ENCODE measurements at regions not wholly inside any gene's neighbourhood (a gene's known extent, or its start where the extent isn't known, plus 50 kb on each side); places are given as distances from the start of the nearest gene placed in this dataset.

DNA sequence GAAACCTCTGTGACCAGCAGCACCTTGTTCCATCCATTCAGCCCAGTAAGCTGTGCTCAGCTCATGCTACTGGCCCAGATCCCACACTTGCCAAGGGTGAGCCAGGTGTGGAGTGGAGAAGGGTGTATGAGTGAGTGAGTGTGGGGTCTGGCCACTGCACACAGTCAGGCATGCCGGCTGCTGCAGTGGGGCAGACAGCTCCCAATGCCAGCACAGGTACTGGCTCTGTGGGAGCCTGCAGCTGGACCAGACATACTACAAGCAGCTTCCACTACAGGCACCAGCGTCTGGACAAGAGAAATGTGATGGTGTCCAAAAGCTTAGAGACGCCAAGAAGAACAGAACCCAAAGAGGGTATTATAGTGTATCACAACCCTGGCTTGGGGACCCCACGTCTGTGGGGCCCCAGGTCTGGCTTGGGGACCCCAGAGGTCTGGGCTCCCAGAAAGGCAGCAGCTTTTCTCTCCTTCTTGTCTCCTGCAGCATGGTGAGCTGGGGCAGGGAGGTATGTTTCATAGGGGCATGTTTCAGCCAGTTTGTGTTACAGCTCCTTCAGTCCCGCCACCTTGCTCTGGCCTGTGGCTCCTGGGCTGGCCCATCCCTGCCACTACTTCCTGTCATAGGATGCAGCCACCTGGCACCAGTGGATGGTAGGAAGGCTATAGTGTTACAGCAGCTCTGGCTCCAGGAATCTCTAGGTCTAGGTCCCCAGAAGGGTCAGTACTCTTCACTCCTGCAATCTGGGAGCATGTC is 152.4 kb upstream of the HSF2 start:
- CTCF ChIA-PET: no interaction called here
- H3K27ac ChIP-seq (ENCODE audit: extremely low read depth, low read depth, low read length): no peak overlapping the region
- no peaks in the 10 kb centered on the region for H3K4me1 ChIP-seq (ENCODE audit: control insufficient read depth, insufficient read depth, low read length)
- TF ChIP-seq, protein P1, sequence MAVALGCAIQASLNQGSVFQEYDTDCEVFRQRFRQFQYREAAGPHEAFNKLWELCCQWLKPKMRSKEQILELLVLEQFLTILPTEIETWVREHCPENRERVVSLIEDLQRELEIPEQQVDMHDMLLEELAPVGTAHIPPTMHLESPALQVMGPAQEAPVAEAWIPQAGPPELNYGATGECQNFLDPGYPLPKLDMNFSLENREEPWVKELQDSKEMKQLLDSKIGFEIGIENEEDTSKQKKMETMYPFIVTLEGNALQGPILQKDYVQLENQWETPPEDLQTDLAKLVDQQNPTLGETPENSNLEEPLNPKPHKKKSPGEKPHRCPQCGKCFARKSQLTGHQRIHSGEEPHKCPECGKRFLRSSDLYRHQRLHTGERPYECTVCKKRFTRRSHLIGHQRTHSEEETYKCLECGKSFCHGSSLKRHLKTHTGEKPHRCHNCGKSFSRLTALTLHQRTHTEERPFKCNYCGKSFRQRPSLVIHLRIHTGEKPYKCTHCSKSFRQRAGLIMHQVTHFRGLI (tag by site-specific recombination; IDR thresholded peaks at IDR 0.05): no peak
- TF ChIP-seq, protein P2, sequence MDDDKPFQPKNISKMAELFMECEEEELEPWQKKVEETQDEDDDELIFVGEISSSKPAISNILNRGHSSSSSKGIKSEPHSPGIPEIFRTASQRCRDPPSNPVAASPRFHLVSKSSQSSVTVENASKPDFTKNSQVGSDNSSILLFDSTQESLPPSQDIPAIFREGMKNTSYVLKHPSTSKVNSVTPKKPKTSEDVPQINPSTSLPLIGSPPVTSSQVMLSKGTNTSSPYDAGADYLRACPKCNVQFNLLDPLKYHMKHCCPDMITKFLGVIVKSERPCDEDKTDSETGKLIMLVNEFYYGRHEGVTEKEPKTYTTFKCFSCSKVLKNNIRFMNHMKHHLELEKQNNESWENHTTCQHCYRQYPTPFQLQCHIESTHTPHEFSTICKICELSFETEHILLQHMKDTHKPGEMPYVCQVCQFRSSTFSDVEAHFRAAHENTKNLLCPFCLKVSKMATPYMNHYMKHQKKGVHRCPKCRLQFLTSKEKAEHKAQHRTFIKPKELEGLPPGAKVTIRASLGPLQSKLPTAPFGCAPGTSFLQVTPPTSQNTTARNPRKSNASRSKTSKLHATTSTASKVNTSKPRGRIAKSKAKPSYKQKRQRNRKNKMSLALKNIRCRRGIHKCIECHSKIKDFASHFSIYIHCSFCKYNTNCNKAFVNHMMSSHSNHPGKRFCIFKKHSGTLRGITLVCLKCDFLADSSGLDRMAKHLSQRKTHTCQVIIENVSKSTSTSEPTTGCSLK (tag by site-specific recombination; IDR thresholded peaks at IDR 0.05): no peak
- TF ChIP-seq ZNF311 (tag by site-specific recombination; IDR thresholded peaks at IDR 0.05; ENCODE audit: borderline replicate concordance) (no peak), ZIC2 (tag by site-specific recombination; IDR thresholded peaks at IDR 0.05) (no peak), ZNF626 (tag by site-specific recombination; IDR thresholded peaks at IDR 0.05) (no peak), SP7 (tag by site-specific recombination; IDR thresholded peaks at IDR 0.05) (no peak), ZBTB17 (tag by site-specific recombination; IDR thresholded peaks at IDR 0.05) (no peak), ZNF211 (tag by site-specific recombination; IDR thresholded peaks at IDR 0.05; ENCODE audit: low read depth) (no peak), ZNF394 (tag by site-specific recombination; IDR thresholded peaks at IDR 0.05; ENCODE audit: borderline replicate concordance) (no peak), ZNF571 (tag by site-specific recombination; IDR thresholded peaks at IDR 0.05) (no peak), ZNF10 (tag by site-specific recombination; IDR thresholded peaks at IDR 0.05) (no peak), OSR2 (tag by site-specific recombination; IDR thresholded peaks at IDR 0.05) (no peak)
- TF ChIP-seq, protein P3, sequence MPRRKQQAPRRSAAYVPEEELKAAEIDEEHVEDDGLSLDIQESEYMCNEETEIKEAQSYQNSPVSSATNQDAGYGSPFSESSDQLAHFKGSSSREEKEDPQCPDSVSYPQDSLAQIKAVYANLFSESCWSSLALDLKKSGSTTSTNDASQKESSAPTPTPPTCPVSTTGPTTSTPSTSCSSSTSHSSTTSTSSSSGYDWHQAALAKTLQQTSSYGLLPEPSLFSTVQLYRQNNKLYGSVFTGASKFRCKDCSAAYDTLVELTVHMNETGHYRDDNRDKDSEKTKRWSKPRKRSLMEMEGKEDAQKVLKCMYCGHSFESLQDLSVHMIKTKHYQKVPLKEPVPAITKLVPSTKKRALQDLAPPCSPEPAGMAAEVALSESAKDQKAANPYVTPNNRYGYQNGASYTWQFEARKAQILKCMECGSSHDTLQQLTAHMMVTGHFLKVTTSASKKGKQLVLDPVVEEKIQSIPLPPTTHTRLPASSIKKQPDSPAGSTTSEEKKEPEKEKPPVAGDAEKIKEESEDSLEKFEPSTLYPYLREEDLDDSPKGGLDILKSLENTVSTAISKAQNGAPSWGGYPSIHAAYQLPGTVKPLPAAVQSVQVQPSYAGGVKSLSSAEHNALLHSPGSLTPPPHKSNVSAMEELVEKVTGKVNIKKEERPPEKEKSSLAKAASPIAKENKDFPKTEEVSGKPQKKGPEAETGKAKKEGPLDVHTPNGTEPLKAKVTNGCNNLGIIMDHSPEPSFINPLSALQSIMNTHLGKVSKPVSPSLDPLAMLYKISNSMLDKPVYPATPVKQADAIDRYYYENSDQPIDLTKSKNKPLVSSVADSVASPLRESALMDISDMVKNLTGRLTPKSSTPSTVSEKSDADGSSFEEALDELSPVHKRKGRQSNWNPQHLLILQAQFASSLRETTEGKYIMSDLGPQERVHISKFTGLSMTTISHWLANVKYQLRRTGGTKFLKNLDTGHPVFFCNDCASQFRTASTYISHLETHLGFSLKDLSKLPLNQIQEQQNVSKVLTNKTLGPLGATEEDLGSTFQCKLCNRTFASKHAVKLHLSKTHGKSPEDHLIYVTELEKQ (tag by site-specific recombination; IDR thresholded peaks at IDR 0.05; ENCODE audit: borderline replicate concordance): no peak
- TF ChIP-seq, protein P4, sequence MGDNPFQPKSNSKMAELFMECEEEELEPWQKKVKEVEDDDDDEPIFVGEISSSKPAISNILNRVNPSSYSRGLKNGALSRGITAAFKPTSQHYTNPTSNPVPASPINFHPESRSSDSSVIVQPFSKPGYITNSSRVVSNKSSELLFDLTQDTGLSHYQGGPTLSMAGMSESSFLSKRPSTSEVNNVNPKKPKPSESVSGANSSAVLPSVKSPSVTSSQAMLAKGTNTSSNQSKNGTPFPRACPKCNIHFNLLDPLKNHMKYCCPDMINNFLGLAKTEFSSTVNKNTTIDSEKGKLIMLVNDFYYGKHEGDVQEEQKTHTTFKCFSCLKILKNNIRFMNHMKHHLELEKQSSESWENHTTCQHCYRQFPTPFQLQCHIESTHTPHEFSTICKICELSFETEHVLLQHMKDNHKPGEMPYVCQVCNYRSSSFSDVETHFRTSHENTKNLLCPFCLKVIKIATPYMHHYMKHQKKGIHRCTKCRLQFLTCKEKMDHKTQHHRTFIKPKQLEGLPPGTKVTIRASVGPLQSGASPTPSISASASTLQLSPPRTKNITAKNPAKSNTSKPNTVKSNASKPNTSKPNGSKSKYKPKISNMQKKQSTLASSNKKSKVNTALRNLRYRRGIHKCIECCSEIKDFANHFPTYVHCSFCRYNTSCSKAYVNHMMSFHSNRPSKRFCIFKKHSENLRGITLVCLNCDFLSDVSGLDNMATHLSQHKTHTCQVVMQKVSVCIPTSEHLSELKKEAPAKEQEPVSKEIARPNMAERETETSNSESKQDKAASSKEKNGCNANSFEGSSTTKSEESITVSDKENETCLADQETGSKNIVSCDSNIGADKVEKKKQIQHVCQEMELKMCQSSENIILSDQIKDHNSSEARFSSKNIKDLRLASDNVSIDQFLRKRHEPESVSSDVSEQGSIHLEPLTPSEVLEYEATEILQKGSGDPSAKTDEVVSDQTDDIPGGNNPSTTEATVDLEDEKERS (tag by site-specific recombination; IDR thresholded peaks at IDR 0.05): no peak
- TF ChIP-seq, protein P5, sequence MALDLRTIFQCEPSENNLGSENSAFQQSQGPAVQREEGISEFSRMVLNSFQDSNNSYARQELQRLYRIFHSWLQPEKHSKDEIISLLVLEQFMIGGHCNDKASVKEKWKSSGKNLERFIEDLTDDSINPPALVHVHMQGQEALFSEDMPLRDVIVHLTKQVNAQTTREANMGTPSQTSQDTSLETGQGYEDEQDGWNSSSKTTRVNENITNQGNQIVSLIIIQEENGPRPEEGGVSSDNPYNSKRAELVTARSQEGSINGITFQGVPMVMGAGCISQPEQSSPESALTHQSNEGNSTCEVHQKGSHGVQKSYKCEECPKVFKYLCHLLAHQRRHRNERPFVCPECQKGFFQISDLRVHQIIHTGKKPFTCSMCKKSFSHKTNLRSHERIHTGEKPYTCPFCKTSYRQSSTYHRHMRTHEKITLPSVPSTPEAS (tag by site-specific recombination; IDR thresholded peaks at IDR 0.05): no peak
- POLR2A ChIA-PET: no interaction called here
- H3K9me3 ChIP-seq (ENCODE audit: control insufficient read depth, insufficient read depth, low read depth, low read length): no peaks in the 10 kb centered on the region
- no peaks in the 10 kb centered on the region for H3K36me3 ChIP-seq (ENCODE audit: control insufficient read depth in 2 of 2, insufficient read depth in 1 of 2, low read length in 2 of 2)
- H3K4me3 ChIP-seq (ENCODE audit: low read depth, low read length): no peak overlapping the region
